ENCODE measurements at regions not wholly inside any gene's neighbourhood (a gene's known extent, or its start where the extent isn't known, plus 50 kb on each side); places are given as distances from the start of the nearest gene placed in this dataset.
"Not testable (repeated sequence)": the region's sequence is repeated elsewhere in the genome, so short reads cannot be mapped to it uniquely, and the experiment has no call there.

DNA sequence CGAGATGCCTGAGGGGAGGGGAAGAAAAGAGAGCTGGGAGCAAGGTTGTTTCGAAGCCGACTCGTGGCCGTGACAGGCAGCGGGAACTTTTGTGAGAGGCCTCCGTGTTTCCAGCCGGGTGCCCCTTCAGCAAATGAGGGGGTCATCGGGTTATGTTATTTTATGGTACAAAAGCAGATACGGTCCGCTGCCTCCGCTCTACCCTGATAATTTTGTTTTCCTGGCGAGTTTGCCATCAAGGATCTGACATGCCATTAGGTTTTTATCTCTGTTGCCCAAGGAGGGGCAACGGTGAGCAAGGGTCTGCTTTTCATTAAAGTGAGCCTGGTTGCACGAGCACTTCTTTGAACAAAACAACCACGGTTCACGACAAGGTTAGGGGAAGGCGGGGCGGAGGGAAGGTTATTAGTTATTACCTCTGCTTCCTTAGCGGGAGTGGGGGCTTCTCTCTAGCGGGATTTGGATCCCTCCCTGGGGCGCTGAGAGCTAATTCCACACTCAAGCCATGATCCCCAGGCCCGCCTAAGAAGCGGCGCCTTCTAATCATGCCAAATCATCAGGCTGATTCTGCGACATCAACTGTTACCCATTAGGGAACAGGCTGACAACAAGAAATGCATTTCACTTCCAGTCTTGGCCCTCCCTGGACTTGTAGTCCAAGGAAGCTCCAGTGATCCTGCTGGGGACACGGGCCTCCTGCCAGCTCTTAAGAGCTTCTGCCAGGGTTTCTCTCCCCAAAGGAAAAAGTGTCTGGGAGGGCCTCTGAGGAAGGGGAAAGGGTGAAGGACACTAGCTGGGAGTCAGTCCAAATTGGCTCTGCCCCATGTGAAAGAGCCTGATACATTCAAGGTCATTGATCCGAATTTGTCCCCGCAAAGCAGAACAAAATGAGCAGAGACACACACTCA, 617.7 kb downstream of the MID1IP1 start:
- no peak for DNase-seq

DNA sequence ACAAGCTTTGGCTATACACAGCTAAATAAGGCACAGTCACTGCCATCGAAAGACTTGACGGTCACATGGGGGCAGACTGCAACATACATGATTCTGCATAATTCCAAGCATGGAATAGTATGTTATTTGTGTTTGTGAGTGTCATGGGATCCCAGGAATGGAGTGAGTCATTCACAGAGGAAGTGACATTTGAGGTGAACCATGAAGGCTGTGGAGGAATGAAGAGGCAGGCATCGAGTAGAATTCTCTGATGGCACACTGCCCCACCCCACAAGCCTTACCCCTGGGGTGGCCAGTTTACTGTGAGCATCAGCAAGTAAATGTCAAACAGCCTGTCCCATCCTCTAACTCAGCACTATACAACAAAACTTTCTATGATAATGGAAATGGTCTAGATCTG, 619.7 kb downstream of the MID1IP1 start:
- DNase-seq: peak; percentile 70

DNA sequence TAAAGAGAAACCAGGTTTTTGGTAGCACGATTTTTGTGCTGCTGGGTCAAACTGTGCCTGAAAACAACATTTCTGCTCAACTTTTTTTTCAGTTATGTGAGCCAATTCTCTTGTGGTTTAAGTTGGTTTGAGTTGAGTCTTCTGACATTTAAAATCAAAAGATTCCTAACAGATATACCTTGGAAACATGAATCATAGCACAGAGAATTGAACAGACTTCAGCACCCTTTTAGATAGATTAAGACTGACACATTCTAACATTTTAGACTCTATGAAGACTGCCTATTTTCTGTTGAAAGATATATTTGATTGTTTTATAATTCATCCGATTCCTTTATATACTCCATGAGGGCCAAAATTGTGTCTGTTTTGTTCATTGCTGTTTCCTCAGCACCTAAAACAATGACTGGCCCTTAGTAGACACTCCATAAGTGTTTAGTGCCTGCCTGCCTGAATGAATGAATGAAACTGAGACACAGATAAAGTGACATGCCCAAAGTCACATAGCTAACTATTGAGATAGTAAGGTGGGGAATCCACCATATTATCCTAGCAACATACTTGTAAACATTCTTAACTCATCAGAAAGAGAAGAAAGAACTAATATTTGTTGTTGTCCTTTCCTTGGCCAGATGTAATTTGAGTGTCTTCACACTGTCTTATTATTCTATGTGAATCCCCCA, 624.0 kb downstream of the MID1IP1 start:
- no peak for DNase-seq

DNA sequence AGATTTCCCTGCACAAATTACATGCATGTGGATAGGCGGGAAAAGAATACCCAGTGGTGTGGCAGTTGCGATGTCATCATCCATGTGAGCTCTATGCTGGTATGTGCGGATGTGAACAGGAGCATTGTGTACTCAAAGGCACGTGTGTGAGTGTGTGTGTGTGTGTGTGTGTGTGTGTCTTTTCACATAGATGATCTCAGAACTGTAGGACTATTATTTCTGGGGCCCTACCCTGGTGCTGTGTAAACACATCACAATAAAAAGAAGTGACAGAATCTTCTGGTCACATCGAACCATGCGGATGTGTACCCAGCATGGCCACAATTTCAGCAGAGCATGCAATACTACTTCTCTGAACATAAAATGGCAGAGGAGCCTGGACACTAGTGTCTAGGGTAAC, 624.8 kb downstream of the MID1IP1 start:
- DNase-seq: no peak

DNA sequence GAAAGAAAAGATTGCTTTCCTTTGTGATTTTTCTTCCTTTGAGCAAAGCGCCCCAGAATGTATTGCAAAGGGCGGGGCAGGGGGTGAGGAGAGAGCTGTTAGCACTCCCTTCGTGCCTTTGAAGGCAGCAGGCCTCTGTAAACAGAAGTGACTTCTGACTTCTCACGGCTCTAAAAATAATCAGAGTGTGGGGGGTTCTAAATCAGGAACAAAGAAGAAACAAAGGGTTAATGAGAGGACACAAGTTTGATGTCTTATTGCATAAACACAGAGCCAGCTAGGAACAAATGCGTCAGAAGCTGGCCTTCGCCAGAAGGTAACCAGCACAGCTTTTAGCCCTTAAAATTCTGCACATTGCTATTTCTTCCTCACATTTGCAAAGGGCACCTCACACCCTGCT, 626.2 kb downstream of the MID1IP1 start:
- DNase-seq: no peak

DNA sequence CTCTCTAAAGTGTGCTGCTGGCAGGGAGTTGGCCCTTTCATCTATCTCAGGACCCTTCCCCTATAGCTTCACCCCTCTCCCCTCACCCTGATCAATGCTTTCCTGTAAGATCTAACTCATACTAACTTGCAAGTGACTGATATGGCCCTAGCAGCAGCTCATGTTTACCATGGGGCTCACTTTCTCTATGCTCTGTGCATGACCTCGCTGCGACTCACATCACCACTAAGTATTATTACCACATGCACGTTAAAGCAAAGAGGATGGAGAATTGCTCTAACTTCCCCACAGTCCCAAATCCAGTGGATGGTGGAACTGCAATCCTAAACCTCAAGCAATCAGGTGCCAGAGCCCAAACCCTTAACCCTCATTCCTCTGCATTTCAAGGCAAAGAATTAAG, 626.6 kb downstream of the MID1IP1 start:
- peak; percentile 39 for DNase-seq

DNA sequence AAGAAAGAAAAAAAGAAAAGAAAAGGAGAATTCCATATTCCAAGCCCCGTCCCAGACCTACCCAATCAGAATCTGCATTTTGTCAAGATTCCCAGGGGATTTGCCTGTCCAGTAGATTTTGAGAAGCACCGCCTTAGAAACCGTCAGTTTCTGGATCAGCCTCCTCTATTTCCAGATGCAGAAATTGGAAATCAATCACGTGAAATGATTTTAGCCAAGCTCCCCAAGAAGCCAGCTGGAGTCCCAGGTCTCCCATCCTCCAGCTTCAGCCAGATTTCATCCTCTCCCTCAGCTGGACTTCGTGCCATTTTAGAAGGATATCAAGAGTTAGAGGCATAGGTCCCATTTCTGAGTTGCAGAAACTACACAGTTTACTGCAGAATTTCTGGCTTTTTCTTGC, 629.3 kb downstream of the MID1IP1 start:
- DNase-seq: no peak

DNA sequence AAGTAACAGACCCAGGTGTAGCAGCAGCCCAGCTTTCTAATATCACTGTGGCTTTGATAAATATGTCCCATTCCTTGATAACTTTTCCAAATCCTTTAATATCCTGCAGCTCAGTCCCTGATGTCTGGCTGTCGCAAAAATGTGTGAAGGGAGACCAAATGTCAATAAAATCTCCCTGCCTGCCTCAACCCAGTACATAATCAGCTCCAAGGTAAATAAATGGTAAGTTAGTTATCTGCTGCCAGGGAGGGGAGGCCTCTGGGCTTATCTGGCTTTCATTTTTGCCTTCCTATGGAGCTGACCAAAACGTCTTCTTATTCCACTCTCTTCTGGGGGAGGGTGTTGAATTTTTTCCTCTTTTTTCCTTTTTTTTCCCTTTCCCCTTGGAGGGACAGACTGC, 630.6 kb downstream of the MID1IP1 start:
- no peak for DNase-seq

DNA sequence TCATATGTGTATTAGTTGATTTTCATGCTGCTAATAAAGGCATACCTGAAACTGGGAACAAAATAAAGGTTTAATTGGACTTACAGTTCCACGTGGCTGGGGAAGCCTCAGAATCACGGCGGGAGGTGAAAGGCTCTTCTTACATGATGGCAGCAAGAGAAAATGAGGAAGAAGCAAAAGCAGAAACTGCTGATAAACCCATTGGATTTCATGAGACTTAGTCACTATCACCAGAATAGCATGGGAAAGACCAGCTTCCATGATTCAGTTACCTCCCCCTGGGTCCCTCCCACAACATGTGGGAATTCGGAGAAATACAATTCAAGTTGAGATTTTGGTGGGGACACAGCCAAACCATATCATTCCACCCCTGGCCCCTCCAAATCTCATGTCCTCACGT, 633.4 kb downstream of the MID1IP1 start:
- DNase-seq: not testable (repeated sequence)

DNA sequence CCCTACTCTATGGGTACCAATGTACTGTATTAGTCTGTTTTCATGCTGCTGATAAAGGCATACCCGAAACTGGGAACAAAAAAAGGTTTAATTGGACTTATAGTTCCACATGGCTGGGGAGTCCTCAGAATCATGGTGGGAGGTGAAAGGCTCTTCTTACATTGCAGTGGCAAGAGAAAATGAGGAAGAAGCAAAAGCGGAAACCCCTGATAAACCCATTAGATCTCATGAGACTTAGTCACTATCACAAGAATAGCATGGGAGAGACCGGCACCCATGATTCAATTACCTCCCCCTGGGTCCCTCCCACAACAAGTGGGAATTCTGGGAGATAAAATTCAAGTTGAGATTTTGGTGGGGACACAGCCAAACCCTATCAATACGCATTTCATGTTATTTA, 635.3 kb downstream of the MID1IP1 start:
- not testable (repeated sequence) for DNase-seq

DNA sequence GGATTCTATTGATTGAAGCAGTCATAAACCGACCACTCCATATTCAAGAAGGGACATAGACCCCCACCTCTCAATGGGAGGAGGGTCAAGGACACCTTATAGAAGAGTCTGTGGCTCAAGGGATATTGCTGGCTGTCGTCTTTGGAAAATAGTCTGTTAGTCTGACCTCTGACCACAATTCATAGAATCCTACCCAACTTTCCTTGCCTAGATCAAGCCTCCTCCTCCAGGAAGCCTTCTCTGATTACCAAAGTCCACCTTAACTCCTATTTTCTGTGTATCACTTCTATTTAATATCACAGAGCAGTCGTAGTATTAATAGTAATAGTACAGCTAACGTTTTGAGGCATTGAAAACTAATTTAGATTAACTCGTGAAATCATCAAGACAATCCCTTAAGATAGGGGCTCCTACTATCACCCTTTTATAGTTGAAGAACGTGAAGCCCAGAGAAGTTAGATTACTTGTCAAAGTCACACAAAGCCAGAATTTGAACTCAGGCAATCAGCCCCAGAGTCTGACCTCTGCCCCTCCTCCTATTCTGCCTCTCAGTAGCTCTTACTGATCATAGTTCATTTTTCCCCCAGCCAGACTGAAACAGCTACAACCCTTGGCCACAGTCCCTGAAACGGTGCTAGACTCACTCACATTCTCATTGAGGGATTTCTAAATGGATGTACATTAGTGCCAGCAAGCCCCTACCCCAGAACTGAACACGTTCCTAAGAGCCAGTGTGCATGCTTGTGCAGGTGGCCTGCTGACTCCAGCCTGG, 636.6 kb downstream of the MID1IP1 start:
- no peak for DNase-seq

DNA sequence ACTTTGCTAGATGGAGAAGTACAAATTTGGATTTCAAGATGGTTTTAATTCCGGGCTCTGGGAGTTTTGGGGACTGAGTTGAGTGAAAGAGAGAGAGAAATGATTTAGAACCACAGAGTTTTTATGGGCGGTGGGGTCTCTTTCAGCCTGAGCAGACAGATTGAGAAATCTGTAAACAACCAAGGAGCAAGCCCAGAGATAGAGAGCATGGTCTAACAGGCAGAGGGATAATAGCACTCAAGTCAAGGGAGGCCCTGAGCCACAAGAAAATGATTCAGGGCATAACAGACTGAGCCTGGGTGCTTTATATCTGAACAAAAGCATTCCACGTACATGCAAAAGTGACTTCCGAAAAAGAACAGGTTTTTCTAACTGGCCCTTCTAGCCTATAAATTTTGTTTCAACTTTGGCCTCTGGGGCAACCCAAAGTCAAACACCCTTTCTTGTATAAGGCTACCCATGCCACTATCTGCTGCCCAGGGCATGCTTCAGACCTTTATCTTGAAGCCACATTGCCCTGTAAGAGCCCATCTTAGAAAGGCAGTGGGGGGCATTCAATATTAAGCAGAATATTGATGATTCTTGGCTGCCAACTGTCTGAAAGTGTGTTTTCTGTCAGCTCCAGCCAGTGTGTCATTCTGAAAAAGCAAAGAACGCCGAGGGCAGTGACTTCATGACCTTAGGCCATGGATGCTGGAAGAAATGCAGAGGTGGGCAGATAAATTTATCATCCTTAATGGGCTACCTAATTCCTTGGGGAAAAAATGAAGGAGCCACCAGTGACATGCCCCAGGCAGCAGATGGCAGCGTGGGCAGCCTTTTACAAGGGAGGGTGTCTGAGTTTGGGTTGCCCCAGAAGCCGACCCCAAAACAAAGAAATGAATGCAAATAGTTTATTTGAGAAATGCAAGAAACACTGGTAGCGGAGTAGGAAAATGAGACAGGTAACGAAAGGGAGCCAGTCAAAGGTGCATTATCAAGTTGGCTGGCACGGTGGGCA, 637.6 kb downstream of the MID1IP1 start:
- DNase-seq: peak; percentile 14

DNA sequence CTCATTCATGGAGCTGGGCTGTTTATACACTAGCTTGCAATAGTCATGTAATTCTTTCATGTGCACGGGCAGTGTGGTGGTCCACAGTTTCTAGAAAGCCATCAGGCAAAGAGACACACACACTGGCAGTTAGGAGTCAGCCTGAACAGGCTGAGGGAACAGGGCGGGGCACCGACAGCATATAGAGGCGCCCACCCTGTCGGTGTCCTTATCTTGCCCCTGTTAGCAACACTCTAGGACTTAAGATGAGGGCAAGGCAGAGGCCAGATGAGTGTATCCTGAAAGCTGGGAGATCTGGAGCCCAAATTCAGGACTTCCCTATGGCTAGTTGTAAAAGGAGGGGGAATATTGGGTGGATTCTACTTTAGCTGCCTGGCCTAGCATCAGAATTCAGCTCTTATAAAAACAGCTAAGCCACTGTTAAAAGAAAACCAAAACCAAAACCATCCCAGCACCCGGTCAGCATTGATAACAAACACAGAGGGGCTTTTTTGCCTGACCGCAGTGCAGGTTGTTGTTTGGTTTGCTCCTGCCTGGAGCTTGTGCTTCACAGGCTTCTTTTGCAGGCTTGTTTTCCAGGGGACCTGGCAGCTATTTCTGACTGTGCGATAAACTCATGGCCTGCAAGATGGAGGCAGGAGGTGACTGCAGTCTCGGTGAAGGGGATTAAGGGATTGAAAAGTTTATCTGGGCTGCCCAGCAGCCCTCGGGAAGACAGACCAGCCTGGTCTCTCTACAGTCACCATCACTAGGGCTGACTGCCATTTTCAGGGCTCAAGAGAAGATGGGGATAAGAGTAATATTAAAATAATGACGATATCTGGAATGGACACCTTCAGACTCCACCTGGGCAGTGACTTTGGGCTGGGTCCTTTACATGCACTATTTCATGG, 638.9 kb downstream of the MID1IP1 start:
- DNase-seq: no peak

DNA sequence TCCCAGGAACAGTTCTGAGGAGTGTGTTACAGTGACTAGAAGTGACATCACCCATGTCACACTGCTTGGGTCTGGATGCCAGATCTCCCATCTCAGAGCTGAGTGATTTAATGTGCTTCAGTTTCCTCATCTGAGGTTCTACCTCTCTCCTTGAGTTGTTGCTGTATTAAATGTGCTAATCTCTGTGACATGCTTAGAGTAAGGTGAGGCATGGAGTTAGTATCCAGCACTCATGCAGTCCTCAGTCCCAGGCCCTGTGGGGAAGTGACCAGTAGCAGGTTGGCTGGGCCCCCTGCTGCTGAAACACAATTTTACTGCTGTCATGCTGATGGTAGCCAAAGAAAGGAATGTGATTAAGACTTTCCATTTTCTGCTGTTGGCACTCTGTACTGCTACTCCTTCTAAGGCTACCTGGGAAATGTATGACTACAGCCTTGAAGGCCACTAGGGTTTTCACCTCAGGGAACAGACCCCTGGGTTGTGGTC, 639.6 kb downstream of the MID1IP1 start:
- peak; percentile 8 for DNase-seq

DNA sequence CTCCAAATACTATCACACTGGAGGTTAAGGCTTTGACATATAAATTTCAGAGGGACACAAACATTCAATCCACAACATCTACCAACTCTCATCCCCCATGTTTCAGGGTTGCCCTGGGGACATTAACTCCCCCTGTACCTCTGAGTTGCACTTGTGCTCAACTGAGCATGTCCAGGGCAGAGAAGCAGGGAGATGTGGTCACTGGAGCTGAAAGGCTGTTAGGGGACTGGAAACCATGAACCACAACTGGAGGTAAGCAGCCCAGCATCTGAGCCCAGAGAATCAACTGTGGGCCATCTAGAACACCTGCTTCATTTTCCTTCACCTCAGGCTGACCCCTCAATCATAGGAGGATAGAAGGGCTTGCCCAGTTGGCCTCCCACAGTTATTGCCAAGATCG, 641.1 kb downstream of the MID1IP1 start:
- DNase-seq: no peak

DNA sequence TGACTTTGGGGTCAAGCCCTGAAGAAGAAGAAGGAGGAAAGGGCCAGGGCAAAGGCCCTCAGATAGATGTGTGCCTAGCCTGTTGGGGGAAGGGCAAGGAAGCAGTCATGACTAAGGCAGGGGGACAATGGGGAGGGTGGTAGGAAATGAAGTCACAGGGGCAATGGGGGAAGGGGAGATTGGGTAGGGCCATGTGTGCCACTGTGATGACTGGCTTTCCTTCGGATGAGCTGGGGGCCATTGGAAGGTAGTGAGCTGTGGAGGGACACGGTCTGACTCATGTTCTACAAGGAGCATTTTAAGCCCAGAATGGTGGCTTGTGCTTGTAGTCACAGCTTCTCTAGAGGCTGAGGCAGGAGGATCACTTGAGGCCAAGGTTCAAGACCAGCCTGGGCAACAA, 642.0 kb downstream of the MID1IP1 start:
- DNase-seq: no peak

DNA sequence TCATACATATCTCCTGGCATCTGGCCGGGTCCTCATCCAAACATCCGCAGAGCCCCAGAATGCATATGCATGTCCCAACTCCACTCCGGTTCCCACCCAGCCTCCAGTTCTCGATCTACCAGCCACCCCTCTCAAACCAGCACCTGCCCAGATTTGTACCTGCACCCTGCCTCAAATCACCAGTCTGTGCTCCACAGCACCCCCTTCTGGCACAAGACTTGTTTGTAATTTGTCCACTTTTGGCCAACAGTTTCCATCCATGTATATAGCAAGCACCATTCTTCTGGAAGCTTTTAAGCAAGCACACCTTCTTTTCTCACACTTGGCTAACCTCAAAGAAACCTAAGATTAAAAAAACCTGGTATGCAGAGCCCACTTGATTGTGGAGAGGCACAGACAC, 644.1 kb downstream of the MID1IP1 start:
- peak; percentile 63 for DNase-seq

DNA sequence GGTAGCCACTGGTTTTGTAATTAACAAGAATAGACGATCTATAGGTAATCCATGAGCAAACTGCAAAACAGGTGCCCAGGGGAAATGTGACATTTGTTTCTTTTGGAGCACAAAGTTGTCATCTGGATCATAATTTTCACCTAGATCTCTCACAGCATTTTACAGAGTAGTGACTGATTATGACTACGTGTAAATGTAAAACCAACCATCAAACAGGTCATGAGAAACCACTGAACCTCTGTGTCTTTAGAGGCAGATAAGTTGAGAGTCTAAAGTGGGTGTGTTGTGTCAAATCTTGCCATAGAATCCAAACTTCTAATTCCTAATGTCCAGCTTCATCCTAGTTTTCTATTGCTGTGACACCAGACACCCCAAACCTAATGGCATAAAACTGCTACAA, 648.1 kb downstream of the MID1IP1 start:
- DNase-seq: no peak

DNA sequence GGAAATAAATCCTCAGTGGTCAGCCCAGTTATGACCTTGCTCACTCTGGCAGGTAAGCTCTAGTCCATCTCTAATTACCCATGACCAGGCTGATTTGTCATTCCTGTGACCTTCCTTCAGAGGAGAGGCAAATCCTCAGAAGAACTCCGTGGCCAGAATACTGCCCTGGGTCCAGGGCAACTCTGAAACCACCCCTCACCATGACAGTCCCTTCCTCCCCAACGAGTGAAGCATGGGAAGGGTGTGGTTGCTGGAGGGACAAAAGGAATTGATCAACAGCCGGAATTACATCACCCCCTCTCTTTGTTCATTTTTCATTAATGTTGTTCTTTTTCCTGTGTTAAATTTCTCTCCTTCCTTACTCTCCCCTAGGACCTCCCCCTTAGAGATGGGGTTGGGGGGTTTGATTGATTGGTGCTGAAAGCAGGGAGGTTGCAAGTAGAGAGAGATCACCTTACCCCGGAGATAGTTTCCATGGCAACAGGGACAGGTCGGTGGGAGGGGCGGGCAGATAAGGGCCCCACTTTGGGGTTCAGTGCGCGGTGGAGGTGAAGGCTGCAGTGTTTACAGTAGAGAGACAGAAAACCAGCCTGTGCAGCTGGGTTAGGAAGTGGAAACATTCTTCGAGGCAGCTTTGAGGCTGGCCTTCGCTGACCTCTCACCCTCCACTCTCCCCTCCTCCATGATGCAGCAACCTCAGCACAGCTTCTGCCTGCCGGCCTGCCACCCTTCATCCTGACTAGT, 647.4 kb downstream of the BCOR start:
- peak; percentile 10 for DNase-seq

DNA sequence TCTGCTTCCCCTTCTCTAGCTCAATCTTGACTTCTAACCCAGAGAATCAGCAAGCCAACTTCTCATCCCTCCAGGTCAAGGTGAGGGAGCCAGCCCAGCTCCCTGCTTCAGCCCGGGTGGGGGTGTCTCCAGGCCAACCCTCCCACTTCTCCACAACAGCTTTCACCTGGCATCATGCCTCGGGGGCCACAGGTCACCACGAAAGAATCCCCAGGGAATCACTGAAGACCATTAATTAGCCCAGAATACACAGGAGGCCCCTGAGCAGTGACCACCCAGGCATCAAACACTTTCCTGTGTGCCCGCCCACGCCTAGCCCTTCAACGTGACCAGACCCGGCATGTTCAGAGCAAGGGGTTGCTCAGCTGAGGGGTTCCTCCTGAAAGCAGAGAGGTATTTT, 646.7 kb downstream of the BCOR start:
- no peak for DNase-seq
